ENCODE measurements at regions not wholly inside any gene's neighbourhood (a gene's known extent, or its start where the extent isn't known, plus 50 kb on each side); places are given as distances from the start of the nearest gene placed in this dataset.
A peak's percentile ranks its signal among the peaks of the same experiment; 100 is the strongest.

- peak; percentile 34 for DNase-seq (ENCODE audit: low spot score)
Observed at GRCh38 chr3:72490688-72491435, 357.4 kb downstream of the SHQ1 start.

- DNase-seq (ENCODE audit: low spot score), result no peak
Observed at GRCh38 chr3:72489901-72490300, 358.3 kb downstream of the SHQ1 start.

- no peak for DNase-seq (ENCODE audit: low spot score)
Observed at GRCh38 chr3:72488738-72489035, 359.6 kb downstream of the SHQ1 start.

GRCh38 chr3:72487946-72488737, 360.1 kb downstream of the SHQ1 start:
- no peak for DNase-seq (ENCODE audit: low spot score)

- DNase-seq (ENCODE audit: low spot score), result no peak
Observed at GRCh38 chr3:72487078-72487765, 361.0 kb downstream of the SHQ1 start.

GRCh38 chr3:72485641-72486040, 362.6 kb downstream of the SHQ1 start:
- DNase-seq (ENCODE audit: low spot score), result peak; percentile 43

GRCh38 chr3:72483554-72484104, 364.6 kb downstream of the SHQ1 start:
- DNase-seq (ENCODE audit: low spot score), result no peak

GRCh38 chr3:72482589-72483321, 365.5 kb downstream of the SHQ1 start:
- no peak for DNase-seq (ENCODE audit: low spot score)

GRCh38 chr3:72481542-72481941, 366.7 kb downstream of the SHQ1 start:
- no peak for DNase-seq (ENCODE audit: low spot score)

- DNase-seq (ENCODE audit: low spot score), result no peak
Observed at GRCh38 chr3:72480366-72480765, 367.9 kb downstream of the SHQ1 start.

- no peak for DNase-seq (ENCODE audit: low spot score)
Observed at GRCh38 chr3:72479651-72480215, 368.5 kb downstream of the SHQ1 start.

- no peak for DNase-seq (ENCODE audit: low spot score)
Observed at GRCh38 chr3:72476139-72476483, 372.1 kb downstream of the SHQ1 start.

GRCh38 chr3:72475258-72476138, 372.7 kb downstream of the SHQ1 start:
- no peak for DNase-seq (ENCODE audit: low spot score)

- DNase-seq (ENCODE audit: low spot score), result no peak
Observed at GRCh38 chr3:72474775-72475174, 373.5 kb downstream of the SHQ1 start.

GRCh38 chr3:72473156-72473555, 375.1 kb downstream of the SHQ1 start:
- no peak for DNase-seq (ENCODE audit: low spot score)

- no peak for DNase-seq (ENCODE audit: low spot score)
Observed at GRCh38 chr3:72470904-72471417, 377.3 kb downstream of the SHQ1 start.

- DNase-seq (ENCODE audit: low spot score), result no peak
Observed at GRCh38 chr3:72465853-72466252, 382.4 kb downstream of the SHQ1 start.

GRCh38 chr3:72463083-72463482, 385.2 kb downstream of the SHQ1 start:
- DNase-seq (ENCODE audit: low spot score), result no peak

GRCh38 chr3:72462595-72463011, 385.6 kb downstream of the SHQ1 start:
- DNase-seq (ENCODE audit: low spot score), result peak; percentile 4

GRCh38 chr3:72461787-72462186, 386.5 kb downstream of the SHQ1 start:
- no peak for DNase-seq (ENCODE audit: low spot score)

All from pons (tissue), 1 donor.